Mammary epithelial cell (primary cell): ENCODE measurements at regions not wholly inside any gene's neighbourhood (a gene's known extent, or its start where the extent isn't known, plus 50 kb on each side); places are given as distances from the start of the nearest gene placed in this dataset.

Experiments
- CTCF ChIP-seq, 2 donors: IDR thresholded peaks in 1 of 2; conservative IDR thresholded peaks in 1 of 2; 2 replicates each; pipeline ENCODE4 v1.5.1; 2011 to 2012; ENCODE audit warnings: inconsistent platforms in 2 of 2, low read length in 2 of 2, mild to moderate bottlenecking in 2 of 2, control low read depth in 1 of 2, low read depth in 1 of 2; ENCODE audit not compliant: insufficient read depth in 1 of 2; ENCODE audit errors: extremely low read depth in 1 of 2
- EZH2 ChIP-seq: IDR thresholded peaks from 2 replicates; pipeline ENCODE4 v1.6.1; 2012; ENCODE audit warnings: low read length, inconsistent platforms, borderline replicate concordance

DNA sequence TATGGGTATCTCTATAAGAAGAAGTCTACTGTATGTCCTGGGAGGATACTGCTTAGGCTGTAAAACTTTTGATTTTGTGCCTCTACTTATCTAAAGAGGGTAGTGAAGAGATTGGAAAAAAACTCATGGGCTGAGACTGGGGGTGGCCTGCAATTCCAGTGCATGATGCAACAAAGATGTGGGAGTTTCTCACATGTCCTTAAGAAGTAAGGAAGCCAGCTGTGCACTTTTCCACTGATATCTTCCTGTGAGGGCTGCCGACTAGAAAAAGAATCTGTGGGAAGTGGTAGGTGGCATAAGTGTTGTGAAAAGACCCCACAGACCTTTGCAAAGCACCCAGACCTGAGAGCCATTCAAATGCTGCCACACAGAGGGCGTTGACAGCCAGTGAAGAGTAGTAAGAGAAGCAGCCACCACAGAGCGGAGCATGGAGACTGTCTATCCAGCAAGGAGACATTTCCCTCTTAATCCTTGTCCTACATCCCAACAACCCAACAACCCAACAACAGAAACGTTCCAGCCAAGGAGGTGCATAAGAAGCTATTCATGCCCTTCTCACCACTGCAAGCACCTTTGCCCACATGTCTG lies 65.1 kb downstream of the PFDN4 start:
- TF ChIP-seq CTCF (conservative IDR thresholded peaks at IDR 0.05 in 1 of 2, IDR thresholded peaks at IDR 0.05 in 1 of 2; ENCODE audit: extremely low read depth in 1 of 2, insufficient read depth in 1 of 2, low read depth in 1 of 2, low read length in 2 of 2): no peak
- TF ChIP-seq EZH2: no peak
